Parathyroid adenoma (tissue), 2 donors: ENCODE measurements at regions not wholly inside any gene's neighbourhood (a gene's known extent, or its start where the extent isn't known, plus 50 kb on each side); places are given as distances from the start of the nearest gene placed in this dataset.

Source experiments
- H2AFZ ChIP-seq: fragments of 300-600 bp; sonication (generic); one replicate; pipeline ENCODE4 v1.7.0; 2017; ENCODE audit warnings: antibody characterized with exemption, mild to moderate bottlenecking
- H3K27ac ChIP-seq: fragments of 300-600 bp; sonication (generic); one replicate; pipeline ENCODE4 v1.7.0; 2017
- H3K27me3 ChIP-seq: fragments of 300-600 bp; sonication (generic); one replicate; pipeline ENCODE4 v1.7.0; 2017; ENCODE audit warnings: low read length; ENCODE audit not compliant: control insufficient read depth, insufficient read depth
- H3K36me3 ChIP-seq: fragments of 300-600 bp; sonication (generic); one replicate; pipeline ENCODE4 v1.7.0; 2017; ENCODE audit warnings: low read length; ENCODE audit not compliant: control insufficient read depth, insufficient read depth
- H3K4me1 ChIP-seq: fragments of 300-600 bp; sonication (generic); one replicate; pipeline ENCODE4 v1.7.0; 2017; ENCODE audit warnings: control low read depth
- H3K4me2 ChIP-seq: fragments of 300-600 bp; sonication (generic); one replicate; pipeline ENCODE4 v1.7.0; 2017; ENCODE audit warnings: low read length
- H3K4me3 ChIP-seq: fragments of 300-600 bp; sonication (generic); one replicate; pipeline ENCODE4 v1.7.0; 2017; ENCODE audit warnings: low read depth, low read length
- H3K79me2 ChIP-seq: fragments of 300-600 bp; sonication (generic); one replicate; pipeline ENCODE4 v1.7.0; 2017; ENCODE audit warnings: control low read depth
- H3K9ac ChIP-seq: fragments of 300-600 bp; sonication (generic); one replicate; pipeline ENCODE4 v1.7.0; 2017; ENCODE audit warnings: mild to moderate bottlenecking
- H3K9me3 ChIP-seq: fragments of 300-600 bp; sonication (generic); one replicate; pipeline ENCODE4 v1.7.0; 2017; ENCODE audit warnings: low read length; ENCODE audit not compliant: control insufficient read depth
- CTCF ChIP-seq: fragments of 300-600 bp; sonication (generic); IDR thresholded peaks from one replicate; pipeline ENCODE4 v1.7.0; 2017; ENCODE audit warnings: antibody characterized with exemption, mild to moderate bottlenecking
- donor health status: primary hyperparathyroidism.

GRCh38 chr5:163908253-163908652, 402.8 kb downstream of the MAT2B start:
- H3K9ac ChIP-seq, result no peak overlapping the region
- no peak overlapping the region for H2AFZ ChIP-seq
- no peaks in the 10 kb centered on the region for H3K27me3 ChIP-seq
- no peaks in the 10 kb centered on the region for H3K9me3 ChIP-seq
- H3K4me3 ChIP-seq, result no peak overlapping the region
- no peaks in the 10 kb centered on the region for H3K4me1 ChIP-seq
- TF ChIP-seq CTCF, result no peak
- H3K79me2 ChIP-seq, result no peaks in the 10 kb centered on the region
- no peak overlapping the region for H3K4me2 ChIP-seq
- no peak overlapping the region for H3K27ac ChIP-seq
- H3K36me3 ChIP-seq, result no peaks in the 10 kb centered on the region

DNA sequence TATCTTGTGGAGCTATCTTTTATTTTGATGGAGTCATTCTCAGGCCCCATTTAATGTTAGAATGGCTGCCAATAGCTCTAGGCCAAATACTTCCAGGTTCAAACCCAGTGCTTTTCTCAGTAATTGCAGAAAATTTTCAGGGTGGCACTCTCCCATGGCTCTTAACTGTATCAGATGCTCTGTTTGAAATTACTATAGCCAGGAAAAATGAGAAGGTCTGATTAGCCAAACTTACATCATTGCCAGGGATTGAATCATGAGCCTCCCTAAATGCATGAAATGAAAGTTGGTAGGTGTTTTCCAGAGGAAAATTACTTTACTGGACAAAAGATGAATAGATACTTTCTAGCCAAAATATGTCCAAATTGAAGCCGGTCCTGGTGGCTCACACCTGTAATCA, 404.8 kb downstream of the MAT2B start:
- TF ChIP-seq CTCF, result no peak
- Histone ChIP-seq H3K9ac (no peak overlapping the region), H3K27me3 (no peaks in the 10 kb centered on the region), H2AFZ (no peak overlapping the region), H3K79me2 (no peaks in the 10 kb centered on the region), H3K4me2 (no peak overlapping the region), H3K27ac (no peak overlapping the region), H3K9me3 (no peaks in the 10 kb centered on the region), H3K4me3 (no peak overlapping the region), H3K36me3 (no peaks in the 10 kb centered on the region), H3K4me1 (no peaks in the 10 kb centered on the region)

DNA sequence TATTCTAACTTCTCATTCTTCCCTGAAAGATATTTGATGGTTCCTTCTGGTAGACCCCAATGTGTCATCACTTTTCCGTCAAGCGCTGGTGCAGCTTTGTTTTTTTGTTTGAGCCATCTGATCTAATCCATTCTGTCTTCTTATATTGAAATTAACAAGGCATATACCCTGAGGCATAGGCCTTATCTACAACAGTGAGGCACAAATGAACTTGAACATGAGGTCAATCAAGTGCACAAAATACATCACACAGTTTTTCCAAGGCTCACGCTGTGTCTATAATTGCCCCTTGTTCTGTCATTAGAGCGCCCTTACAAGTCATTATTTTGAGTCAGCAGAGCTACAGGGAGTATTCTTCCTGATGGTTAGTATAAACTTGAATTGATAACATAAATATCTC, 406.6 kb downstream of the MAT2B start:
- Histone ChIP-seq H3K27me3 (no peaks in the 10 kb centered on the region), H3K9ac (no peak overlapping the region), H3K4me3 (no peak overlapping the region), H3K79me2 (no peaks in the 10 kb centered on the region), H2AFZ (no peak overlapping the region), H3K4me2 (no peak overlapping the region), H3K36me3 (no peaks in the 10 kb centered on the region), H3K27ac (no peak overlapping the region), H3K4me1 (no peaks in the 10 kb centered on the region), H3K9me3 (no peaks in the 10 kb centered on the region)
- no peak for TF ChIP-seq CTCF

- H2AFZ ChIP-seq, result no peak overlapping the region
- no peaks in the 10 kb centered on the region for H3K4me1 ChIP-seq
- no peaks in the 10 kb centered on the region for H3K36me3 ChIP-seq
- no peak overlapping the region for H3K4me2 ChIP-seq
- H3K4me3 ChIP-seq, result no peak overlapping the region
- H3K9me3 ChIP-seq, result no peaks in the 10 kb centered on the region
- no peaks in the 10 kb centered on the region for H3K79me2 ChIP-seq
- H3K9ac ChIP-seq, result no peak overlapping the region
- no peak overlapping the region for H3K27ac ChIP-seq
- no peak for TF ChIP-seq CTCF
- H3K27me3 ChIP-seq, result no peaks in the 10 kb centered on the region
Measured at GRCh38 chr5:163913548-163913947, 408.1 kb downstream of the MAT2B start.

- H3K9me3 ChIP-seq, result no peaks in the 10 kb centered on the region
- H3K4me1 ChIP-seq, result no peaks in the 10 kb centered on the region
- no peak for TF ChIP-seq CTCF
- no peak overlapping the region for H3K4me3 ChIP-seq
- no peak overlapping the region for H3K27ac ChIP-seq
- no peak overlapping the region for H3K9ac ChIP-seq
- H3K36me3 ChIP-seq, result no peaks in the 10 kb centered on the region
- H3K4me2 ChIP-seq, result no peak overlapping the region
- no peaks in the 10 kb centered on the region for H3K79me2 ChIP-seq
- H3K27me3 ChIP-seq, result no peaks in the 10 kb centered on the region
- H2AFZ ChIP-seq, result no peak overlapping the region
Measured at GRCh38 chr5:163914910-163915309, 409.5 kb downstream of the MAT2B start.
